ENCODE measurements at regions not wholly inside any gene's neighbourhood (a gene's known extent, or its start where the extent isn't known, plus 50 kb on each side); places are given as distances from the start of the nearest gene placed in this dataset.

DNA sequence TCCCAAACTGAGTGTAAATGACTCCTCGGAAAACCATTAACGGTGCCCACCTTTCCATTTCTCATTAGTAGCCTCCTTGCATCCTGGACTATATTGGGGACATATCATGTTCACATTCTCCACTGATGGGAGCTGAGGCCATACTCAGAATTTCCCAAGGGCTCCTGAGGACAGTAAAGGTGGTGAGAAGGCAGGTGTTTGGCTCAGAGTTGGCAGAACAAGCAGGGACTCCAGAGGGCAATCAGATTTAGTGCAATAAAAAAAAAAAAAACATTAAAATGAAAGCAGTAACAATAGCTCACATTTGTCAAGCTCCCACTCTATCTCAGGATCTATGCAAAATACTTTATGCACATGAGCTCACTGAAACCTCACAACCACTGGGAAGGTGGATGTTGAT lies 401.4 kb downstream of the MAFB start (continued):
- TF ChIP-seq, protein P1, sequence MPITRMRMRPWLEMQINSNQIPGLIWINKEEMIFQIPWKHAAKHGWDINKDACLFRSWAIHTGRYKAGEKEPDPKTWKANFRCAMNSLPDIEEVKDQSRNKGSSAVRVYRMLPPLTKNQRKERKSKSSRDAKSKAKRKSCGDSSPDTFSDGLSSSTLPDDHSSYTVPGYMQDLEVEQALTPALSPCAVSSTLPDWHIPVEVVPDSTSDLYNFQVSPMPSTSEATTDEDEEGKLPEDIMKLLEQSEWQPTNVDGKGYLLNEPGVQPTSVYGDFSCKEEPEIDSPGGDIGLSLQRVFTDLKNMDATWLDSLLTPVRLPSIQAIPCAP (CRISPR knock-in tag; IDR thresholded peaks at IDR 0.05), result no peak
- TF ChIP-seq FOXK1 (CRISPR knock-in tag; IDR thresholded peaks at IDR 0.05), result no peak
- TF ChIP-seq, protein P2, sequence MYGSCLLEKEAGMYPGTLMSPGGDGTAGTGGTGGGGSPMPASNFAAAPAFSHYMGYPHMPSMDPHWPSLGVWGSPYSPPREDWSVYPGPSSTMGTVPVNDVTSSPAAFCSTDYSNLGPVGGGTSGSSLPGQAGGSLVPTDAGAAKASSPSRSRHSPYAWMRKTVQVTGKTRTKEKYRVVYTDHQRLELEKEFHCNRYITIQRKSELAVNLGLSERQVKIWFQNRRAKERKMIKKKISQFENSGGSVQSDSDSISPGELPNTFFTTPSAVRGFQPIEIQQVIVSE (CRISPR knock-in tag; IDR thresholded peaks at IDR 0.05; ENCODE audit: borderline replicate concordance), result no peak
- TF ChIP-seq ZNF281 (CRISPR knock-in tag; IDR thresholded peaks at IDR 0.05), result no peak

DNA sequence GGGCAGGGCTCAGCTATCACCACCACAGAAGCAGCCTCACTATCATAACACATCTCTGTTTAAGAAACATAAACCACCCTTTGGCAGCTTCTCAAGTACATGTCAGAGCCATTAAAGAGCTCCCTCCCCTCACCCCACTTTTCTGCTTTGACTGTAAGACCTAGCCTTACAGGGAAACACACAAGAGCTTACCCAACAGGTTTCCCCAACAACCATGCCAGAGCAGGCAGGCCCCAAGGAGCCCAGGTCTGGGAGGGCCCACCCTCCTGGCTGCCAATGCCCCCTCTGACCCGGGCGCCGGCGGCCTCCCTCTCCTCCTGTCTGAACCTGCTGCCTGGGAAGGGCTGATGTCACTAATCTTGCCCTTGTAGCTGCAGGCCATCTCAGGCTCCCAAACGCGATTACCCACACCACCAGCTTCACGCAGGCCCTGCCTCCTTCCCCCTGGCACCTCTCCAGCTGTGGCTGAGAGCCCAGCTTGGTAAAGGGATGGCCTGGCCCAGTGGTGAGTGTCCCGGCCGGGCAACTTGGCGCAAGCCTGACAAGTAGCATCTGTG lies 402.0 kb downstream of the MAFB start:
- Mint-ChIP-seq H3K4me1 (peaks cover 57% of the 10 kb centered on the region), H3K9me3 (no peaks in the 10 kb centered on the region; the same call in 1 of the 2 replicates), H3K27ac (peak overlapping the region; percentile 43; the same call in 1 of the 2 replicates), H3K27me3 (ENCODE audit: low read depth) (no peaks in the 10 kb centered on the region), H3K36me3 (peaks cover 12% of the 10 kb centered on the region), H3K4me3 (no peak overlapping the region)
- ATAC-seq (no peak), DNase-seq (ENCODE audit: low spot score) (no peak)
- TF ChIP-seq, protein P3, sequence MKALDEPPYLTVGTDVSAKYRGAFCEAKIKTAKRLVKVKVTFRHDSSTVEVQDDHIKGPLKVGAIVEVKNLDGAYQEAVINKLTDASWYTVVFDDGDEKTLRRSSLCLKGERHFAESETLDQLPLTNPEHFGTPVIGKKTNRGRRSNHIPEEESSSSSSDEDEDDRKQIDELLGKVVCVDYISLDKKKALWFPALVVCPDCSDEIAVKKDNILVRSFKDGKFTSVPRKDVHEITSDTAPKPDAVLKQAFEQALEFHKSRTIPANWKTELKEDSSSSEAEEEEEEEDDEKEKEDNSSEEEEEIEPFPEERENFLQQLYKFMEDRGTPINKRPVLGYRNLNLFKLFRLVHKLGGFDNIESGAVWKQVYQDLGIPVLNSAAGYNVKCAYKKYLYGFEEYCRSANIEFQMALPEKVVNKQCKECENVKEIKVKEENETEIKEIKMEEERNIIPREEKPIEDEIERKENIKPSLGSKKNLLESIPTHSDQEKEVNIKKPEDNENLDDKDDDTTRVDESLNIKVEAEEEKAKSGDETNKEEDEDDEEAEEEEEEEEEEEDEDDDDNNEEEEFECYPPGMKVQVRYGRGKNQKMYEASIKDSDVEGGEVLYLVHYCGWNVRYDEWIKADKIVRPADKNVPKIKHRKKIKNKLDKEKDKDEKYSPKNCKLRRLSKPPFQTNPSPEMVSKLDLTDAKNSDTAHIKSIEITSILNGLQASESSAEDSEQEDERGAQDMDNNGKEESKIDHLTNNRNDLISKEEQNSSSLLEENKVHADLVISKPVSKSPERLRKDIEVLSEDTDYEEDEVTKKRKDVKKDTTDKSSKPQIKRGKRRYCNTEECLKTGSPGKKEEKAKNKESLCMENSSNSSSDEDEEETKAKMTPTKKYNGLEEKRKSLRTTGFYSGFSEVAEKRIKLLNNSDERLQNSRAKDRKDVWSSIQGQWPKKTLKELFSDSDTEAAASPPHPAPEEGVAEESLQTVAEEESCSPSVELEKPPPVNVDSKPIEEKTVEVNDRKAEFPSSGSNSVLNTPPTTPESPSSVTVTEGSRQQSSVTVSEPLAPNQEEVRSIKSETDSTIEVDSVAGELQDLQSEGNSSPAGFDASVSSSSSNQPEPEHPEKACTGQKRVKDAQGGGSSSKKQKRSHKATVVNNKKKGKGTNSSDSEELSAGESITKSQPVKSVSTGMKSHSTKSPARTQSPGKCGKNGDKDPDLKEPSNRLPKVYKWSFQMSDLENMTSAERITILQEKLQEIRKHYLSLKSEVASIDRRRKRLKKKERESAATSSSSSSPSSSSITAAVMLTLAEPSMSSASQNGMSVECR (CRISPR knock-in tag; IDR thresholded peaks at IDR 0.05; ENCODE audit: borderline replicate concordance), result no peak
- TF ChIP-seq ZNF396 (CRISPR knock-in tag; IDR thresholded peaks at IDR 0.05; ENCODE audit: borderline replicate concordance) (no peak), MYBL2 (CRISPR knock-in tag; IDR thresholded peaks at IDR 0.05) (no peak), FOXJ3 (CRISPR knock-in tag; IDR thresholded peaks at IDR 0.05; ENCODE audit: borderline replicate concordance) (no peak), KAT7 (CRISPR knock-in tag; IDR thresholded peaks at IDR 0.05; ENCODE audit: borderline replicate concordance) (no peak)
- TF ChIP-seq, protein P1 (CRISPR knock-in tag; IDR thresholded peaks at IDR 0.05), result 0 out of 2 replicates have a peak, but pooled peaks have one; percentile 12
- TF ChIP-seq, protein P4, sequence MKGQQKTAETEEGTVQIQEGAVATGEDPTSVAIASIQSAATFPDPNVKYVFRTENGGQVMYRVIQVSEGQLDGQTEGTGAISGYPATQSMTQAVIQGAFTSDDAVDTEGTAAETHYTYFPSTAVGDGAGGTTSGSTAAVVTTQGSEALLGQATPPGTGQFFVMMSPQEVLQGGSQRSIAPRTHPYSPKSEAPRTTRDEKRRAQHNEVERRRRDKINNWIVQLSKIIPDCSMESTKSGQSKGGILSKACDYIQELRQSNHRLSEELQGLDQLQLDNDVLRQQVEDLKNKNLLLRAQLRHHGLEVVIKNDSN (CRISPR knock-in tag; IDR thresholded peaks at IDR 0.05), result no peak
- TF ChIP-seq, protein P2 (CRISPR knock-in tag; IDR thresholded peaks at IDR 0.05; ENCODE audit: borderline replicate concordance), result no peak
- ChIA-PET CTCF (interaction anchor here (0.7 to 3.0 kb wide), 5 partner anchors 9 to 413 kb away, joined by 3 to 11 read pairs (median 3); no protein-coding TSS in a partner anchor), POLR2A (interaction anchor here (1.3 kb wide), 1 partner anchor 8 kb away, joined by 5 read pairs; no protein-coding TSS in a partner anchor)

All from WTC11 (cell line).